ENCODE measurements at regions not wholly inside any gene's neighbourhood (a gene's known extent, or its start where the extent isn't known, plus 50 kb on each side); places are given as distances from the start of the nearest gene placed in this dataset.
A peak's percentile ranks its signal among the peaks of the same experiment; 100 is the strongest.

GRCh38 chr11:90321018-90321417 lies 98.2 kb upstream of the CHORDC1 start:
- TF ChIP-seq, protein P1, sequence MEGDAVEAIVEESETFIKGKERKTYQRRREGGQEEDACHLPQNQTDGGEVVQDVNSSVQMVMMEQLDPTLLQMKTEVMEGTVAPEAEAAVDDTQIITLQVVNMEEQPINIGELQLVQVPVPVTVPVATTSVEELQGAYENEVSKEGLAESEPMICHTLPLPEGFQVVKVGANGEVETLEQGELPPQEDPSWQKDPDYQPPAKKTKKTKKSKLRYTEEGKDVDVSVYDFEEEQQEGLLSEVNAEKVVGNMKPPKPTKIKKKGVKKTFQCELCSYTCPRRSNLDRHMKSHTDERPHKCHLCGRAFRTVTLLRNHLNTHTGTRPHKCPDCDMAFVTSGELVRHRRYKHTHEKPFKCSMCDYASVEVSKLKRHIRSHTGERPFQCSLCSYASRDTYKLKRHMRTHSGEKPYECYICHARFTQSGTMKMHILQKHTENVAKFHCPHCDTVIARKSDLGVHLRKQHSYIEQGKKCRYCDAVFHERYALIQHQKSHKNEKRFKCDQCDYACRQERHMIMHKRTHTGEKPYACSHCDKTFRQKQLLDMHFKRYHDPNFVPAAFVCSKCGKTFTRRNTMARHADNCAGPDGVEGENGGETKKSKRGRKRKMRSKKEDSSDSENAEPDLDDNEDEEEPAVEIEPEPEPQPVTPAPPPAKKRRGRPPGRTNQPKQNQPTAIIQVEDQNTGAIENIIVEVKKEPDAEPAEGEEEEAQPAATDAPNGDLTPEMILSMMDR (IDR thresholded peaks at IDR 0.05; ENCODE audit: insufficient read depth, low read length): no peak
- DNase-seq (ENCODE audit: low read depth): no peak
- no peak overlapping the region for H3K4me3 ChIP-seq (ENCODE audit: low read depth, low read length)

DNA sequence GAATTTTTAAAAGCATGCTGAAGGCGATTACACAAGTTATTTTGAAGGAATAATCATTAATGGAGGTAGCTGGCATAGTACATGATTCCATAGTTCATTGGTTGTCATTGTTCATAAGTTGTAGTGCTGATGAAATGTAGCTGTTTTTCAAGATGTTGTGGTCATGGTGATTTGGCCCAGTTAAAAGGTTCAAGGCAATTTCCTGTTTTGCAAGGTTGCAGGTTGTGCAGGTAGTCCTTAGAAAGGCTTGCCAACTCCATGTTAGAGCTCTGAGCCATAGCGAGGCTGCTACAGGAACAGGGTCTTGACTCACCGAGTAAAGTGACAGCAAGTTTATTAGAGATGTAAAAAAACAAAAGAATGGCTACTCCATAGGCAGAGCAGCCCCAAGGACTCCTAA lies 95.8 kb upstream of the CHORDC1 start:
- H3K4me3 ChIP-seq (ENCODE audit: low read depth, low read length): no peak overlapping the region
- DNase-seq (ENCODE audit: low read depth): no peak
- TF ChIP-seq, protein P1 (IDR thresholded peaks at IDR 0.05; ENCODE audit: insufficient read depth, low read length): no peak

GRCh38 chr11:90310210-90310609 lies 87.4 kb upstream of the CHORDC1 start:
- H3K4me3 ChIP-seq (ENCODE audit: low read depth, low read length): no peak overlapping the region
- TF ChIP-seq, protein P1 (IDR thresholded peaks at IDR 0.05; ENCODE audit: insufficient read depth, low read length): no peak
- DNase-seq (ENCODE audit: low read depth): no peak

- DNase-seq (ENCODE audit: low read depth): no peak
- no peak overlapping the region for H3K4me3 ChIP-seq (ENCODE audit: low read depth, low read length)
- TF ChIP-seq, protein P1 (IDR thresholded peaks at IDR 0.05; ENCODE audit: insufficient read depth, low read length): no peak
These were observed 86.8 kb upstream of the CHORDC1 start for GRCh38 chr11:90309693-90310092.

DNA sequence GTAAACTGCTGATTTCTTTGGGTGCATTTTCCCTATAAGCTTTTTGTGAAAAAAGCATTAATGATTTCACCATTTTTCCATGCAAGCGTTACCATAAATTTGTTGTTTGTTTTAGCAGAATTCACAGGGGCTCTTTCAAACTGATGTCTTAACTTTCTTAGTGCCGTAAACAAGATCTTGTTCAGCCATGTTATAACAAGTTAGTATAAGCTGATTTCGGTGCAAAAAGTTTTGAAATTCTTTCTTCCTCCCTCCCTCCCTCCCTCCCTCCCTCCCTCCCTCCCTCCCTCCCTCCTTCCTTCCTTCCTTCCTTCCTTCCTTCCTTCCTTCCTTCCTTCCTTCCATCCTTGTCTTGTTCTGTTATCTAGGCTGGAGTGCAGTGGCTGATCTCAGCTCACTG lies 71.7 kb upstream of the CHORDC1 start:
- no peak overlapping the region for H3K4me3 ChIP-seq (ENCODE audit: low read depth, low read length)
- TF ChIP-seq, protein P1 (IDR thresholded peaks at IDR 0.05; ENCODE audit: insufficient read depth, low read length): no peak
- DNase-seq (ENCODE audit: low read depth): no peak

- H3K4me3 ChIP-seq (ENCODE audit: low read depth, low read length): no peak overlapping the region
- no peak for DNase-seq (ENCODE audit: low read depth)
- TF ChIP-seq, protein P1 (IDR thresholded peaks at IDR 0.05; ENCODE audit: insufficient read depth, low read length): no peak
These were observed 71.2 kb upstream of the CHORDC1 start for GRCh38 chr11:90294091-90294490.

- TF ChIP-seq, protein P1 (IDR thresholded peaks at IDR 0.05; ENCODE audit: insufficient read depth, low read length): peak; percentile 37
- H3K4me3 ChIP-seq (ENCODE audit: low read depth, low read length): no peak overlapping the region
- peak; percentile 16 for DNase-seq (ENCODE audit: low read depth)
These were observed 65.5 kb upstream of the CHORDC1 start for GRCh38 chr11:90288212-90288821.
